ENCODE measurements at regions not wholly inside any gene's neighbourhood (a gene's known extent, or its start where the extent isn't known, plus 50 kb on each side); places are given as distances from the start of the nearest gene placed in this dataset.

DNA sequence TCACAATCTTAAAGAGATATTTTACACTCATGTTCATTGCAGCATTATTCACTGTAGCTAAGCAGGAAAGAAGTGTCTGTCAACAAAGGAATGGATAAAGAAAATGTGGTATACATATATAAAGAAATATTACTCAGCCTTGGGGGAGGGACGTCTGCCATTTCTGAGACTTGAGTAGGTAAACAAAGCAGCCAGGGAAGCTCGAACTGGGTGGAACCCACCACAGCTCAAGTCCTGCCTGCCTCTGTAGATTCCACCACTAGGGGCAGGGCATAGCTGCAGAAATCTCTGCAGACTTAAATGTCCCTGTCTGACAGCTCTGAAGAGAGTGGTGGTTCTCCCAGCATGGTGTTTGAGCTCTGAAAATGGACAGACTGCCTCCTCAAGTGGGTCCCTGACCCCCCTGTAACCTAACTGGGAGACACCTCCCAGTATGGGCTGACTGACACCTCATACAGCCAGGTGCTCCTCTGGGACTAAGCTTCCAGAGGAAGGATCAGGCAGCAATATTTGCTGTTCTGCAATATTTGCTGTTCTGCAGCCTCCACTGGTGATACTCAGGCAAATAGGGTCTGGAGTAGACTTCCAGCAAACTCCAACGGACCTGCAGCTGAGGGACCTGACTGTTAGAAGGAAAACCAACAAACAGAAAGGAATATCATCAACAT lies 183.3 kb upstream of the SSTR4 start (continued):
- 0 out of 4 replicates have a peak, but pooled peaks of 1 of the 2 experiments have one; percentile 38 for TF ChIP-seq FOXA3 (CRISPR knock-in tag; conservative IDR thresholded peaks at IDR 0.05 in 1 of 2, IDR thresholded peaks at IDR 0.05 in 1 of 2)

DNA sequence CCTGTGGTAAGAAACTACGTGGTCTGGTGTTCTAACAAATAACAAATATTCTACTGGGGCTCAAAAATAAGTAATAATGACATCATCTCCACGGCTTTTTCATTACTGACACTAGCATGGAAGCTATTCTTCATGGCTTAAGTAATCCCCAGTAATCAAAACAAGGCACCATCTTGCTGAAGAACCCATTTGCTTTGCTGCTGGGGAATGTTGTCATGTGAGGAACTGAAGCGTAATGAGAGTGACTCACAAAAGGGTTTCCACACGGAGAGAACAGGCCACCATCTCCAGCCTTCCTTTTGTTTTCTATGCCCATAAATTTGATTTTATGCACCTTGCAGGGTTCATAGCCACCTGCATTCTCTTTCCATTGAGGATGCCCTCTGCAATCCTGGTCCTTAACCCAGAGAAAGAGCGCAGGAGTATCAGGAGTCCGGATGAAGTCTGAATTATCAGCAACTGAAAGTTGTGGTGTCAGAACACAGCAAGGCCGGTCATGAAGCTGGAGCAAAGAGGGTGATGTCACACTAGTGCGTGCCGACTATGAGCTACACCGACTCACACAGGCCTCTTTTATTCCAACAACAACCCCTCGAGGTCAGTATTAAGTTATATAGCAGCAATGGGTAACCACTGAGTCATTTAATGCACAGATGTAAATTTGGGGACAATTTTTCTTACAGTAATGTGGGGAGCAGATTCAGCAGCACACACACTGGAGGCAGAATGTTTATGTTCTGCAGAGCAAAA lies 173.7 kb upstream of the SSTR4 start:
- no peaks in the 10 kb centered on the region for H3K9me1 ChIP-seq (ENCODE audit: control insufficient read depth, insufficient read depth, low read length)
- BruUV-seq (replicated peaks): no TSS peak
- H3K4me3 ChIP-seq: no peak overlapping the region
- no peak overlapping the region for H3K27ac ChIP-seq (ENCODE audit: extremely low read depth, low read depth, low read length)
- no peaks in the 10 kb centered on the region for H3K9me3 ChIP-seq (replicated peaks; ENCODE audit: control insufficient read depth, insufficient read depth, low read depth, low read length)
- peak overlapping the region; percentile 23; the same call in 1 of the 2 replicates for H2AFZ ChIP-seq (ENCODE audit: low read depth, low read length)
- ChIA-PET CTCF (ENCODE audit: low intra/inter-chr PET ratio) (no interaction called here), POLR2A (interaction anchor here (0.6 kb wide), 1 partner anchor 75 kb away, joined by 4 read pairs; no protein-coding TSS in a partner anchor)
- in situ Hi-C loops (cut with MboI) (no loop called here), intact Hi-C loops (cut with micrococcal nuclease) (no loop called here)
- H4K20me1 ChIP-seq (replicated peaks; ENCODE audit: control insufficient read depth, insufficient read depth, low read length): no peaks in the 10 kb centered on the region
- DNase-seq (ENCODE audit: extremely low read depth in 1 of 4, low spot score in 3 of 4): no peak
- H3K79me2 ChIP-seq (ENCODE audit: control insufficient read depth, insufficient read depth, low read length): no peaks in the 10 kb centered on the region
- no peak for ATAC-seq
- no peak for FAIRE-seq
- WGBS (ENCODE audit: insufficient coverage, low coverage, missing lambda C conversion rate): 8% methylated on average over 11 of the region's 11 CpGs
- no peaks in the 10 kb centered on the region for H3K36me3 ChIP-seq (ENCODE audit: control insufficient read depth, insufficient read depth, low read length)
- H3K4me1 ChIP-seq (replicated peaks in 1 of 2; ENCODE audit: control insufficient read depth in 2 of 2, insufficient read depth in 2 of 2, low read length in 2 of 2): no peaks in the 10 kb centered on the region; a peak in 1 of 5 replicates
- no peak overlapping the region; the same call in 1 of the 2 replicates for H3K4me2 ChIP-seq (ENCODE audit: insufficient read depth, low read length)
- no peak overlapping the region for H3K9ac ChIP-seq (ENCODE audit: insufficient read depth in 1 of 2, low read depth in 2 of 2, low read length in 2 of 2)
- peaks cover 0 to 5% of the 10 kb centered on the region in 2 experiments; a peak in 2 of 5 replicates for H3K27me3 ChIP-seq (ENCODE audit: control insufficient read depth in 2 of 2, insufficient read depth in 2 of 2, low read length in 2 of 2)
- TF ChIP-seq ZNF23 (CRISPR knock-in tag; IDR thresholded peaks at IDR 0.05) (no peak), EWSR1 (IDR thresholded peaks at IDR 0.05; ENCODE audit: borderline replicate concordance, low read depth, partially characterized antibody) (no peak), KAT8 (IDR thresholded peaks at IDR 0.05; ENCODE audit: low read depth) (no peak), SMARCC2 (IDR thresholded peaks at IDR 0.05; ENCODE audit: low read depth) (no peak), ZNF24 (IDR thresholded peaks at IDR 0.05) (no peak), POLR2H (tag; IDR thresholded peaks at IDR 0.05; ENCODE audit: low read depth) (no peak), FOSL1 (tag; conservative IDR thresholded peaks at IDR 0.05) (peak; percentile 62), RFX5 (IDR thresholded peaks at IDR 0.05; ENCODE audit: low read depth, low read length) (no peak), MED1 (CRISPR knock-in tag; IDR thresholded peaks at IDR 0.05; ENCODE audit: borderline replicate concordance) (no peak), SP2 (IDR thresholded peaks at IDR 0.05; ENCODE audit: extremely low read depth, low read depth, low read length, poor library complexity, severe bottlenecking) (no peak)
- TF ChIP-seq, protein P1, sequence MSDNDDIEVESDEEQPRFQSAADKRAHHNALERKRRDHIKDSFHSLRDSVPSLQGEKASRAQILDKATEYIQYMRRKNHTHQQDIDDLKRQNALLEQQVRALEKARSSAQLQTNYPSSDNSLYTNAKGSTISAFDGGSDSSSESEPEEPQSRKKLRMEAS (CRISPR knock-in tag; IDR thresholded peaks at IDR 0.05): no peak
- TF ChIP-seq, protein P2, sequence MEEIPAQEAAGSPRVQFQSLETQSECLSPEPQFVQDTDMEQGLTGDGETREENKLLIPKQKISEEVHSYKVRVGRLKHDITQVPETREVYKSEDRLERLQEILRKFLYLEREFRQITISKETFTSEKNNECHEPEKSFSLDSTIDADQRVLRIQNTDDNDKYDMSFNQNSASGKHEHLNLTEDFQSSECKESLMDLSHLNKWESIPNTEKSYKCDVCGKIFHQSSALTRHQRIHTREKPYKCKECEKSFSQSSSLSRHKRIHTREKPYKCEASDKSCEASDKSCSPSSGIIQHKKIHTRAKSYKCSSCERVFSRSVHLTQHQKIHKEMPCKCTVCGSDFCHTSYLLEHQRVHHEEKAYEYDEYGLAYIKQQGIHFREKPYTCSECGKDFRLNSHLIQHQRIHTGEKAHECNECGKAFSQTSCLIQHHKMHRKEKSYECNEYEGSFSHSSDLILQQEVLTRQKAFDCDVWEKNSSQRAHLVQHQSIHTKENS (CRISPR knock-in tag; IDR thresholded peaks at IDR 0.05): no peak
- TF ChIP-seq, protein P3, sequence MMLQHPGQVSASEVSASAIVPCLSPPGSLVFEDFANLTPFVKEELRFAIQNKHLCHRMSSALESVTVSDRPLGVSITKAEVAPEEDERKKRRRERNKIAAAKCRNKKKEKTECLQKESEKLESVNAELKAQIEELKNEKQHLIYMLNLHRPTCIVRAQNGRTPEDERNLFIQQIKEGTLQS (IDR thresholded peaks at IDR 0.05): peak; percentile 59
- TF ChIP-seq, protein P3 (CRISPR knock-in tag; conservative IDR thresholded peaks at IDR 0.05): no peak

All from K562 (cell line).